SK-N-MC (cell line): ENCODE measurements at regions not wholly inside any gene's neighbourhood (a gene's known extent, or its start where the extent isn't known, plus 50 kb on each side); places are given as distances from the start of the nearest gene placed in this dataset.

Source experiments
- EZH2 ChIP-seq: fragments of 200-600 bp; sonication (generic); IDR thresholded peaks from one replicate; pipeline ENCODE4 v1.6.1; 2017; ENCODE audit warnings: antibody characterized with exemption
- POLR2AphosphoS5 ChIP-seq: IDR thresholded peaks from 2 replicates; pipeline ENCODE4 v1.6.1; 2012; ENCODE audit warnings: mild to moderate bottlenecking, low read depth, low read length, borderline replicate concordance

GRCh38 chr2:150107816-150108215 is 379.7 kb downstream of the RND3 start:
- TF ChIP-seq EZH2 (no peak), POLR2AphosphoS5 (no peak)
